HFFc6 (cell line): ENCODE measurements at regions not wholly inside any gene's neighbourhood (a gene's known extent, or its start where the extent isn't known, plus 50 kb on each side); places are given as distances from the start of the nearest gene placed in this dataset.

Experiments
- DNase-seq: peaks from one replicate; pipeline ENCODE4 v3.0.0-alpha.2; 2018
- H3K27ac Mint-ChIP-seq: 2 replicates; pipeline ENCODE4 v1.8.0; 2020; ENCODE audit warnings: mild to moderate bottlenecking, mixed read lengths
- H3K27me3 Mint-ChIP-seq: 2 replicates; pipeline ENCODE4 v1.8.0; 2021; ENCODE audit warnings: mild to moderate bottlenecking, moderate library complexity, mixed read lengths; ENCODE audit not compliant: insufficient read depth
- H3K36me3 Mint-ChIP-seq: 2 replicates; pipeline ENCODE4 v1.8.0; 2021; ENCODE audit warnings: low read depth, mixed read lengths
- H3K4me1 Mint-ChIP-seq: 2 replicates; pipeline ENCODE4 v1.8.0; 2020; ENCODE audit warnings: low read depth, mixed read lengths
- H3K4me3 Mint-ChIP-seq: 2 replicates; pipeline ENCODE4 v1.8.0; 2020; ENCODE audit warnings: mild to moderate bottlenecking, moderate library complexity, mixed read lengths
- H3K9me3 Mint-ChIP-seq: 2 replicates; pipeline ENCODE4 v1.8.0; 2020; ENCODE audit warnings: mild to moderate bottlenecking, mixed read lengths
- TF ChIP-seq, protein P1 (sequence below): fragments of 200-600 bp; sonication (generic); IDR thresholded peaks from 2 replicates; pipeline ENCODE4 v1.5.0; 2021; ENCODE audit warnings: antibody characterized with exemption, mild to moderate bottlenecking

DNA sequence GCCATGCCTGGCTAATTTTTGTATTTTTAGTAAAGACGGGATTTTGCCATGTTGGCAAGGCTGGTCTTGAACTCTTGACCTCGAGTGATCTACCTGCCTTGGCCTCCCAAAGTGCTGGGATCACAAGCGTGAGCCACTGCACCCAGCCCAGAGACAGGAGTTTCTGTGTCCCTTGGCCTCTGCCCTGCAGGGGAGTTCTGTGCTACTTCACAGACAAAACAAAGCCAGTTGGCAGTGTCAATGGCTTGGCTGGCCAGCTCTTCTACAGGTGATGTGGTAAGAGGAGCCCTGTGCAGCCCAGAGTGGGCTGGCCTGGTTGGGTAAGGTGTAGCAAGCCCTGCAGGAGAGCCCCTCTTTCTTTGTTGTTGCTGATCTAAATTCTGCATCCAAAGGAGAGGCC, 60.5 kb upstream of the SHISAL1 start:
- DNase-seq: no peak
- Mint-ChIP-seq H3K27me3 (peaks cover 16% of the 10 kb centered on the region; the same call in 1 of the 2 replicates), H3K4me3 (no peak overlapping the region), H3K27ac (no peak overlapping the region), H3K36me3 (peaks cover 16% of the 10 kb centered on the region), H3K4me1 (no peaks in the 10 kb centered on the region; the same call in 1 of the 2 replicates), H3K9me3 (peaks cover 24% of the 10 kb centered on the region)
- TF ChIP-seq, protein P1, sequence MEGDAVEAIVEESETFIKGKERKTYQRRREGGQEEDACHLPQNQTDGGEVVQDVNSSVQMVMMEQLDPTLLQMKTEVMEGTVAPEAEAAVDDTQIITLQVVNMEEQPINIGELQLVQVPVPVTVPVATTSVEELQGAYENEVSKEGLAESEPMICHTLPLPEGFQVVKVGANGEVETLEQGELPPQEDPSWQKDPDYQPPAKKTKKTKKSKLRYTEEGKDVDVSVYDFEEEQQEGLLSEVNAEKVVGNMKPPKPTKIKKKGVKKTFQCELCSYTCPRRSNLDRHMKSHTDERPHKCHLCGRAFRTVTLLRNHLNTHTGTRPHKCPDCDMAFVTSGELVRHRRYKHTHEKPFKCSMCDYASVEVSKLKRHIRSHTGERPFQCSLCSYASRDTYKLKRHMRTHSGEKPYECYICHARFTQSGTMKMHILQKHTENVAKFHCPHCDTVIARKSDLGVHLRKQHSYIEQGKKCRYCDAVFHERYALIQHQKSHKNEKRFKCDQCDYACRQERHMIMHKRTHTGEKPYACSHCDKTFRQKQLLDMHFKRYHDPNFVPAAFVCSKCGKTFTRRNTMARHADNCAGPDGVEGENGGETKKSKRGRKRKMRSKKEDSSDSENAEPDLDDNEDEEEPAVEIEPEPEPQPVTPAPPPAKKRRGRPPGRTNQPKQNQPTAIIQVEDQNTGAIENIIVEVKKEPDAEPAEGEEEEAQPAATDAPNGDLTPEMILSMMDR: no peak

DNA sequence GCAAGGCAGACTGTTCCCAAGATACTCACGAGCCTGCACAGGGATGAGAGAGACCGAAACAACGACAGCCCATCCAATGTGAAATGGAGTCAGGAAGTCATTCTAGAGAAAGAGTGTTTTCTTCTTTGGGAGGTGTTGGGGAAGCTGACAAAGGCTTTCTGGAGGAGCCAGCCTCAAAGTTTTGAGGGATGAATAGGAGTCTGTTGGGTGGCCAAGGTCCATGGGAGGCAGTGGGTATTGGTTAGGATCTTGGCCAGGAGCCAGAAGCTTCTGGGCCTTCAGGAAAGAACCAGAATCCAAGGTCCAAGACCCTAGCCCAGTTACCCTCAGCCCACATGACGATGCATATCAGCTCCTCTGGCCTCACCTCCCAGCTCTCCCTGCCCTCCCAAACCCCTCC, 59.9 kb upstream of the SHISAL1 start:
- DNase-seq: no peak
- peaks cover 24% of the 10 kb centered on the region for H3K9me3 Mint-ChIP-seq
- H3K4me1 Mint-ChIP-seq: no peaks in the 10 kb centered on the region; the same call in 1 of the 2 replicates
- TF ChIP-seq, protein P1: no peak
- peaks cover 16% of the 10 kb centered on the region for H3K36me3 Mint-ChIP-seq
- H3K27me3 Mint-ChIP-seq: peaks cover 17% of the 10 kb centered on the region; the same call in 1 of the 2 replicates
- no peak overlapping the region for H3K27ac Mint-ChIP-seq
- no peak overlapping the region for H3K4me3 Mint-ChIP-seq

DNA sequence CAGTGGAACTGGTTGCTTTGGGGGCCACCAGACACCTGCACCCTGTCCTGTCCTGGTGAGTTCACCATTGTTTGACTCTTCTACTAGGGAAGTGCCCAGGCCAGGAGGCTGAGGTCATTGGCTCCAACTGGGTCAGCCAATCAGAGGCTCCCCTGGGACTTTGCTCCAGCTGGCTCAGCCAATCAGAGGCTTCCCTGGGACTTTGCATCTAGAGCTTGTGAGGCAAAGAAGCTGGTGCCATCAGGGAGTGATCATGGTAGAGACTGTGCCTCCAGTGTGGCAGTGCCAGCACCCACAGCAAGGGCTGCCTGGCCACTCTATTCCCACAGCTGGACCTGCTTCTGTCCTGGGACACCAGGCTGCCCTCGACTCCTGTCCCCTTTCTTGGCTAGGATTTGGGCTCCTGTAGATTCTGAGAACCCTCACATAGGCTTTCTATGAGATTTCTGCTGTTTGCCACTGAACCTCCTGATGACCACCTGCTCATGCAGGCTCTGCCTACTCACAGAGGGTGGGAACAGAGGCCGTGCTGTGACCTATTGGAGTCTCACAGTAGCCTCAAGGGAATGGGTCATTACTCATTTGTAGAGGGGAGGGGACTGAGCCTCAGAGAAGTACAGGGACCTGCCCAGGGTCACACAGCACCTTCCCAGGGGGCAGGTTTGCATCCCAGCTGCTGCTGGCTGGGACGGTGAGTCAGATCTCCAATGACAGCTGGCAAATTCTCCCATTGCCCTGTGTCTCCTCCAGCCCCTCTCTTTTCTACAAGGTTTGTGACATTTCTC, 59.2 kb upstream of the SHISAL1 start:
- Mint-ChIP-seq H3K27me3 (peaks cover 17% of the 10 kb centered on the region; the same call in 1 of the 2 replicates), H3K9me3 (peaks cover 24% of the 10 kb centered on the region), H3K4me1 (no peaks in the 10 kb centered on the region; the same call in 1 of the 2 replicates), H3K36me3 (peaks cover 16% of the 10 kb centered on the region), H3K27ac (no peak overlapping the region), H3K4me3 (no peak overlapping the region)
- TF ChIP-seq, protein P1: no peak
- no peak for DNase-seq

DNA sequence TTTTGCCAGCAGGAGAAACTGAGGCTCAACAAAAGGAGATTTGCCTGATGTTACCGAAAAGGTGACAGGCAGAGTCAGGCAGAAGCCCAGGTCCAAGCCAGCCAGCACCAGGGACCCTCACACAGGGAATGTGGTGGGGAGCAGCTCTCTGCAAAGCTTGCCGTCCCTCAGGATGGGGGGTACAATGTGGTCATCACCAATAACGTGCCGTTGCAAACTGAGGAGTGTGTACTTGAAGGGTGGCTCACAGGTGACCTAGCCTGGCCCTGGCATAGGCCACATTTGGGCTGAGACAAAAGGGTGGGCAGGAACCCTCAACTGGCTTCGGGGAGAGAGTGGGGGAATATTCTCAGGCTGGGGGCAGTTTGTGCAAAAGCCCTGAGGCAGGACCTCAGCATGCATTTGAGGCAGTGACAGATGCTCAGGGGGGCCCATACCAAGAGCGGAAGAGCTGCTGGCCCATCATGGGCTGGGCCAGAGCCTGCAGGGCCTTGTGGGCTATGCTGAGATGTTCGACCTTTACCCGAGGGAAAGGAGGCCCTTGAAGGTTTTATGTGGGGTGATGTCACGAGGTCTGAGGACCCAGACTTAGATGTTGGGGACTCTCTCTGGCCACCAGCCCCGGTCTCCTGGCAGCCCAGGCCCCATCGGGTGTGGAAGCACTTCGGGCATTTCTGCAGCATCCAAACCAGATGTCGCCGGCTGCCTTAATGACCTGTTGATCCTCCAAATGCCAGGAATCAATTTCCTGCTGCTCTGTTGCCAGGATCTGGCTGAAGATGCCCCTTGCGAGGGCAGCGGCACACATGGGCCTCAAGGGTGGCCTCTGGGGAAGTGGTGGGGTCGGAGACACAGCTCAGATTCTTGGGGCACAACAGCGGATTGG, 57.4 kb upstream of the SHISAL1 start:
- H3K27me3 Mint-ChIP-seq: peaks cover 21% of the 10 kb centered on the region; the same call in 1 of the 2 replicates
- no peaks in the 10 kb centered on the region; the same call in 1 of the 2 replicates for H3K4me1 Mint-ChIP-seq
- no peak overlapping the region for H3K27ac Mint-ChIP-seq
- H3K4me3 Mint-ChIP-seq: no peak overlapping the region
- TF ChIP-seq, protein P1: no peak
- peaks cover 10% of the 10 kb centered on the region for H3K36me3 Mint-ChIP-seq
- DNase-seq: no peak
- H3K9me3 Mint-ChIP-seq: peaks cover 13% of the 10 kb centered on the region

DNA sequence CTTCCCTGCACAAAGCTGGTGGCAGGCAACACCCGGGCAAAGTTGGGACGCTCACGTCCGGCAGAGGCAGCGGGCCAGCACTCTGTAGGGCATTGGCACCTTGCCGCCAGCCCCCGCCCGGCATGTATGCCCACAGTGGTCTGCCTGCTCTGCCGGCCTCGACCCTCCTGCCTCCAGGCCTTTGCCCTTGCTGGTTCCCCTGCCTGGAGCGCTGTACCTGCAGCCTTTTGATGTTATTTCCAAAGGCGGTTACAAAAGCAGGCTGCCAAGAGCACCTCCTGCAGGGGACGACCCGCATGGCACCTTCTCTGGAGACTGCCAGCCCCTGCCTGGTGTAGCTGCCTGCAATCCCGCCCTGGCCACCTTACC, 56.5 kb upstream of the SHISAL1 start:
- DNase-seq: no peak
- TF ChIP-seq, protein P1: peak; percentile 42; the same call in 1 of the 2 replicates
- H3K27ac Mint-ChIP-seq: no peak overlapping the region
- peaks cover 1% of the 10 kb centered on the region; the same call in 1 of the 2 replicates for H3K36me3 Mint-ChIP-seq
- H3K9me3 Mint-ChIP-seq: peaks cover 5% of the 10 kb centered on the region
- H3K27me3 Mint-ChIP-seq: peaks cover 25% of the 10 kb centered on the region; the same call in 1 of the 2 replicates
- H3K4me3 Mint-ChIP-seq: no peak overlapping the region
- no peaks in the 10 kb centered on the region; the same call in 1 of the 2 replicates for H3K4me1 Mint-ChIP-seq
